Stimulated activated CD8-positive, alpha-beta memory T cell treated with anti-CD3 and anti-CD28 coated beads, Interleukin-4, amount 100 ng/mL, for 48 hours (primary cell): ENCODE measurements at regions not wholly inside any gene's neighbourhood (a gene's known extent, or its start where the extent isn't known, plus 50 kb on each side); places are given as distances from the start of the nearest gene placed in this dataset.
A peak's percentile ranks its signal among the peaks of the same experiment; 100 is the strongest.

Experiments
- DNase-seq: peaks from one replicate; pipeline ENCODE4 v3.0.0-alpha.2; 2020

DNA sequence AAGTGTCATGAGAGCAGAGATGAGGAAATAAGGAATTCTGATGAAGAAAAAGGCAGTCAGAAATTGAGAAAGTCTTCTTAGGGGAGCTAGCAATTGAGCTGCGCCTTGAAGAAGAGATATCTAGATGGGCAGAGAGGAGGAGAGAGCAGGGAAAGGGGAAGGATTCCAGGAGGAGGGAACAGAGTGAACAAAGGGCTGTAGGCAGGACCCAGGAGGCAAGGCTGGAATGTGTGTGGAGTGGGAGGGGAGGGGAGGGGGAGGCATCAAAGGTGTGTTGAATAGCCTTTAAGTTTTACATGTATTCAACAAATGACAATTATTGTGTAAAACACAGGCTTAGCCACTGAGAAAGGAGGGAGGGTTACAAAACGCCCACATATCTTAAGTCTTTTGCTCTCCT lies 164.5 kb downstream of the TDRD15 start:
- DNase-seq, result no peak

GRCh38 chr2:21288739-21289520 lies 165.2 kb downstream of the TDRD15 start:
- DNase-seq, result no peak

DNA sequence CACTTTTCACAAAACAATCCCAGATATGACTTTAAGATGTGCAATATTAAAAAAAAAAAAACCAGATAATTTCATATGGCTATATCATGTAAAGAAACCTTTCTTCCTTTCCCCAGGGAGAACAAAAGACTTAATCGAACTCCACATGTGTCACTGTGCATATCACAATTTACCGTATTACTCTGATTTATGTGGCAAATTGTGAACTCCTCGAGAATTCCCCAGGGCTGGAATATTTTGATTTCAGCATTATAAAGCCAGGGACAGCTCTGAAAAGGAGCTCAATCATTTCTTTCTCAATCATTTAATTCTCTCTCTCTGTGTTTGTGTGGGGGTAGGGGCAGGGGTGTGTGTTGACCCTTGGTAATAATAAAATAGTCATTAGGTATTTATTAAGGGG lies 165.8 kb downstream of the TDRD15 start:
- no peak for DNase-seq

DNA sequence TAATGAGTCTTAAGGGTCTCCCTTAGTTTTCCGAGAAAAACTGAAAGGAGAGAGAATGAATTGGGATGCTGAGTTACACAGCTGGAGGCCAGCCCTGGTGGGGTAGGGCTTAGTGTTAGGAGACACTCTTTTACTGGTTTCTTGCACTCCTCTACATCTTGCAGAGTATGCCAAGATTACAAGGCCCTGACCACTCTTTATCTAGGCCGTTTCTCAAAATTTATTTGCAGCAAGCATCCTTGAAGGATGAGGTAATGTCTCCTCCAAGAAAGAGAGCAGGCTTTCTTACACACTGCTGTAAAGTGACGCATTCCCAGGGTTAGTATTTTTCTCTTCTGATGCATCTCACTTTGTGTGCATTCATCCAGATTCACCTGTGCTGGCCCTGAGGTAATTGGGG lies 166.2 kb downstream of the TDRD15 start:
- DNase-seq, result no peak

DNA sequence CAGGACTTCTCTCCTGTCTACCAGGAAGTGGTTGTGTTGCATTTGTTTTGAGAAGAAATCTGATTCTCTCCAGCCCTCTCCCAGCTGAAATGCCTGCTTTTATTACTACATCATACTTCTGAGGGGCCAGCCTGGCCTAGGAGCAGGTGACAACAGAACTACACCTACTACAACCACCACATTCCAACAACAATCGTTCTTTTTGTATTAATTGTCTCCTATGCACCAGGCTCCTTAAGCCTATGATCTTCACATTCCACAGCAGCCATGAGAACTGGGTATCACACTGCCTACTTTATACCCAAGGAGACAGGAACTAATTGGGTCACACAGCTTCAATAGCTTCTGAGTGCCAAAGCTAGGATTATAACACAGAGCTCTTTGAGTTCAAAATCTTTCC lies 167.7 kb downstream of the TDRD15 start:
- no peak for DNase-seq

DNA sequence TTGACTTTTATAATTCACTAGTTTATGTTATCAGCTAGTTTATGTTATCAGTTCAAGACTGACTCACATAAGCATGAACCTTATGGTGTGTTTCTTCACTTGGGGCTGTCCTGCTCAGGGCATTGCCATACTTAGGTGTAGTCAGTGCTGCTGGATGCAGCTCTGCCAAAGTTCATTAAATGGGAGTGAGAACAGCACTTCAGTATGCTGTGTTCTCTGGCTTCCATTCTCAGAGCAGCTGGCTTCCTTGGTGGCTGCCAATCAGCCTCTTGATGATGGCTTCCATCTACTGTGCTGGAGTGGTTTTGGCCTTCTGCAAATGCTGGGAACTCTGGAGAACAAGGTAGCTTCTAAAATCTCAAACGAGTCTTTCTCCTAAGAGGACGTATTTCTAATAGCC lies 170.7 kb downstream of the TDRD15 start:
- no peak for DNase-seq

DNA sequence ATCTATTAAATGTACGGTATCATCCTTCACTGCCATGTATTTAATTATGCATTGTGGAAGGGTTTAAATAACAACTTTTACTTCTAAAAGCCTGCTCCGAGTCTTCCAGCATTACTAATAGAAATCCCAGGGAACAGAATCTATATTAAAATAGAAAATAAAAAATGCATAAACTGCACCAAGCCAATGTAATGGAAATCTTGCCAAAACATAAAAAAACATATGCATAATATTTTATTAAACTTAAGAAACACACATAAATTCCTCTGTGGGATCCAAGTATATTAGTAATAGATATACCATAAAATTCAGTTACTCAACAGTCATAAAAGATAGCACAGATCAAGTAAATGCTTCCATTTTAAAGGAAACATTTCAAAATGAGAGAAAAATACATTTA lies 175.6 kb downstream of the TDRD15 start:
- DNase-seq, result no peak

GRCh38 chr2:21301871-21302455 lies 178.2 kb downstream of the TDRD15 start:
- DNase-seq, result no peak

- DNase-seq, result no peak
Measured at GRCh38 chr2:21303876-21304275, 180.1 kb downstream of the TDRD15 start.

DNA sequence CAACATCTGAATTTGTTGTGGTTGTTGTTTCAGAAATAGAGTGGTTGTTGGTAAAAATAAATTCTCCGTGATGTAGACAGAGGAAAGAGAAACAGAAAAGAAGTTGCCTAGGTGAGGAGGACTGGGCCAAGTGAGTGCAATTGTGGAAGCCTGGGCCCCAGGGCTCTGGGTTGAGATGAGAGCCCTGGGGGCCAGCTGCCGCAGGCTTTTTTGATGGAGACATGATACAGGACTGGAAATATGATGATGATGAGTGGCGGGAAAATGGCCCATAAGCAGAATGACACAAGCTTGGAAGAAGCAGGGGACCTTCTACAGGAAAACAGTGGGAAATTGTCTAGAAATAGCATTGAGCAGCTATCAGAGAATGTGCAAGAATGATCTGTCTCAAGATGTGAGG lies 181.8 kb downstream of the TDRD15 start:
- DNase-seq, result no peak

- no peak for DNase-seq
Measured at GRCh38 chr2:21306235-21306634, 182.5 kb downstream of the TDRD15 start.

GRCh38 chr2:21307037-21307436 lies 183.3 kb downstream of the TDRD15 start:
- no peak for DNase-seq

DNA sequence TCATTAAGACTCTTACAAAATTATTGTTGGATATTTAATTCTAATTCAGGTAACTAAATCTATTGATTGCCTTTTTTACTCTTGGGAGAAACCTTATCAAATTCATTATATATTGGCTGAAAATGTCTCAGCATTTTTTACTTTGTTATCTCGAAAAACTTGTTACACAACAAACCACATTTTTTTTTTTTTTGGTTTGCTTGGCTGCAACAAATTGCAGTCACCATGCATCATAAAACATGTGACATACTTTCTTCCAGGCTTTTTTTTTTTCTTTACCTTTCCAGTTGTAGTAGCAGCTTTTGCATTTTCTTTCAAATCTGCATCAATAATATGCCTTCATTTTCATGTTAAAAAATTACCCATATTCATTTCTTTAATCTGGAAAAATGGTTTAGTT lies 186.7 kb downstream of the TDRD15 start:
- no peak for DNase-seq

GRCh38 chr2:21314322-21314835 lies 190.6 kb downstream of the TDRD15 start:
- DNase-seq, result no peak

DNA sequence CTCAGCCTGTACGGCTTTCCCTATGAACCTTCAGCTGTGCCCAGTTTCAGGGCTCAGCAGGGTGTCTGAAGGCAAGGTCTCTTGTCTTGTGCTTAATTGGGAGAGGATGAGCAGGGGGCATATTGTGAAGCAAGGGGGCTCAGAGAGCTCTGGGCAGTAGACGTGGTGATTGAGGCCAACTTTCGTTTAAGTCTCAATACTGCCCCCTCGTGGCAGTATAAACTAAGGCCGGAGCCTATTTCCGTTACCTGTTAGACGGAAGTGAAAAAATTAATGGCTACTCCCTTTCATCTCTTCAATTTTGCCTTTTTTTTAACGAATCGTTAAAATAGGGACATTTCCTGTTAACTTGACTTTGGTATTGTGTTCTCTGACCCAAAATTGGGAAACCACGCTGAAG lies 193.4 kb downstream of the TDRD15 start:
- peak; percentile 52 for DNase-seq

DNA sequence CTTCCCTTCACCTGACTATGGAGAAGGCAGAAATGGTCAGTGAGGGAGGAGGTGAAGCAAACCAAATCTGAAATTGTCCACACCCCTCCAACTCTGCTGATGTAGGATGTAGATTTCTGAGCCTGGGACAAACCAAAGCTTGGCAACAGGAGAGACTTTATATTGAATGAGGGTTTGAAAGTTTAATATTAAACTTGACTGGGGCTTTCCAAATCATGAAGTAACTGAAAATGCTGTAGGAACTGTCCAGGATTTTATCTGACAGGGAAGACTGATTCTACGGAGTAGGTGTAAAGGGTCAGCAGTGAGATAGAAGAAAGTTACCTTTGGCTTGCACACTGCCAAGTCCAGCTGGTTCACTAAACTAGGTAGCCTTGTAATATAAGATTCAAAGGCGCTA lies 194.5 kb downstream of the TDRD15 start:
- no peak for DNase-seq

- no peak for DNase-seq
Measured at GRCh38 chr2:21326152-21326551, 202.4 kb downstream of the TDRD15 start.

DNA sequence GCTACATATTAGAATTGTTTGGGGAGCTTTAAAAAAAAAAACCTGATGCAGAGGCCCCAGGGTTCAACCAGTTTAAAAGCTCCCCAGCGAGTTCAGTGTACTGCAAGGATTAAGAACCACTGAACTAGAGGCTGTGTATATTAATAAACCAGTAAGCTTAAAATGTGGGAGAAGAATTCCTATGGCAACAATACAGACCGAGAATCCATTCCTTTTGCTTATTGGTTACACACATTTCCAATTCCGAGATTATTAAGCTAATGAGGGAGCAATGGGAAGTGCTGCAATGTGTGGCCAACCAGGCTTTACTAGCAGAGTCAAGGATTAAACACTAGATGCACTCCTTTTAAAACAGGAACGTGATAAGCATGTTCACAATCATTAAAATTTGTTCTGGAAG lies 204.4 kb downstream of the TDRD15 start:
- no peak for DNase-seq

GRCh38 chr2:21330786-21331391 lies 207.1 kb downstream of the TDRD15 start:
- DNase-seq, result no peak

DNA sequence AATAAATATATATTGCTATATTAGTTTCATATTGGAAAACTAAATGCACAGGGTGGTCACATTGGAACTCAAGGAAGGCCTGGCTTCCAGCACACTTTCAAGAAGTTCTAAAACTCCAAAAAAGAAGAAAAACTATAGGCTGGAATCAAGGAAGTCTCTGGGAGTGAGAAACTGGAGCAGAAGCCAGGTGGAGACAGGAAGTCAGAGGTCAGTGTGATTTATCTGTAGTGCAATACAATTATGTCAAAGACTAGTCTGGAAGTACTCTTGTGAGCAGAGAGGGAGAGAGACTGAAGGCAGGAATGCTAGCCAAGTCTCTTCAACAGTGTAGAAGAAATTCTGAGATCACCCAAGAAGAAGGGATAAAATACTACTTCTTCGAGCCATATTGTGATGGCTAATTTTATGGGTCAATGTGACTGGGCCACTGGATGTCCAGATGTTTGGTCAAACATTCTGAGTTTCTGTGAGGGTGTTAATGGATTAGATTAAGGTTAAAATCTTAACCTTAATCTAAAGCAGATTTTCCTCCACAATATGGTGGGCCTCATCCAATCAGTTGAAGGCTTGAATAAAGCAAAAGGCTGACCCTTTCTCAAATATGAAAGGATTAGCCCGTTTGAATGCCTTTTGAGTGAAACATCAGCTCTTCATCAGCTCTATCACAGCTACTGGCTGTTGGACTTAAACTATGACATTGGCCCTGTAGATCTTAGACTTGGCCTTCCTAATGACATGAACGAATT lies 208.0 kb downstream of the TDRD15 start:
- no peak for DNase-seq

DNA sequence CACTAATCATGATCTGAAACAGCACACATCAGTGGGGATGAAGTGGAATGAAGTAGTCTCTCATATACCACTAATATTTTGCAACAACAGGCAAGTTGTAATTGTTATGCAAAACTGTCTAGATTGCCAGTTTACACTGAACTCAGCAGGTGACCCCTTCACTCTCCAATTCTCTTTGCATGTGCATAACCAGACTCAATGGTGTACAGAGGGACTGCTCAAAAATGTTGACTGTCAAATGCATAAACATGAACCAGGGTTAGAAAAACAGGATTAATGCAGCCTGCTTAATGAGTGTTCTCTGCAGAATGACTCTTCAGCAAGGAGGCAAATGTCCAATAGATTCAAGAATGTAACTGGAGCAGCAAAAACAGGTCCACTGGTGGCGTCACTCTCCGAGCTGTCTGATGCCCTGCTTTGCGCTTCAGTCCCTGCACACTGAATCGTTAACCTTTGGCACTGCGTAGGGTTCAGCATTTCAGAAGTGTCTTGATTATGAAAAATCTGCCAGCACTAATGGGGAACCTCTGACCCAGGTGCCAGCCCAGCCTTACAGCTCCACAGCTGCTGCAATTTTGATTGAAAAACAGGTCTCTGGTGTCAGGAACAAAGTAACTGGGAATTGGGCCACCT lies 209.3 kb downstream of the TDRD15 start:
- DNase-seq, result no peak

DNA sequence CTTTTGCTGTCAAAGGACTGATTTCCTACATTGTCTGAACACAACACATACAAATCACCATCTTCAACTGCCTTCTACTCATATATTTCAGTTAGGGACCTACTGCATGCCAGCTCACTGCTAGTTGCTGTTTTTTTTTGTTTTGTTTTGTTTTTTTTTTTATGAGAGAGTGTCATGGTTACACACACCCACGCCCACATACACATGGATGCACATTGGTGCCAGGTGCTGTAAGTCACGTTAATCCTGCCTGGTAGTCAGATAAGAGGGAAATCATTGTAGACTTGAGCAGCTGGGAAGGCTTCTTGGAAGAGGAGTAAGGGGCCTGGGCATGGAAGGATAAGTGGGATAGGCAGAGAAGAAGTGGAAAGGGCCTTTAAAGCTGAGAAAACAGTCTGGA lies 209.9 kb downstream of the TDRD15 start:
- DNase-seq, result no peak

- no peak for DNase-seq
Measured at GRCh38 chr2:21346984-21347383, 223.2 kb downstream of the TDRD15 start.
